GM12878 (cell line): ENCODE measurements at regions not wholly inside any gene's neighbourhood (a gene's known extent, or its start where the extent isn't known, plus 50 kb on each side); places are given as distances from the start of the nearest gene placed in this dataset.

Source experiments
- BCLAF1 ChIP-seq: fragments of 450-650 bp; IDR thresholded peaks from 2 replicates; pipeline ENCODE4 v1.6.1; 2017; ENCODE audit warnings: antibody characterized with exemption, mild to moderate bottlenecking, moderate library complexity
- HCFC1 ChIP-seq: fragments of 150-350 bp; IDR thresholded peaks from 2 replicates; pipeline ENCODE4 v1.6.1; 2014; ENCODE audit warnings: low read length
- JUNB ChIP-seq: IDR thresholded peaks from 2 replicates; pipeline ENCODE4 v1.6.1; 2016; ENCODE audit warnings: antibody characterized with exemption, mild to moderate bottlenecking
- MEF2A ChIP-seq: IDR thresholded peaks from 2 replicates; pipeline ENCODE4 v1.6.1; 2011; ENCODE audit warnings: low read depth, mild to moderate bottlenecking, low read length, moderate library complexity; ENCODE audit not compliant: insufficient read depth
- NKRF ChIP-seq: fragments of 450-650 bp; conservative IDR thresholded peaks from 2 replicates; pipeline ENCODE4 v1.6.1; 2017; ENCODE audit warnings: mild to moderate bottlenecking, moderate library complexity
- PAX5 ChIP-seq: IDR thresholded peaks from 2 replicates; pipeline ENCODE4 v1.6.1; 2011; ENCODE audit warnings: low read depth, low read length, borderline replicate concordance
- RAD21 ChIP-seq: IDR thresholded peaks from 2 replicates; pipeline ENCODE4 v1.6.1; 2011; ENCODE audit warnings: mild to moderate bottlenecking, low read depth, low read length, moderate library complexity; ENCODE audit not compliant: insufficient read depth
- RB1 ChIP-seq: fragments of 450-650 bp; formaldehyde crosslinking; IDR thresholded peaks from 2 replicates; pipeline ENCODE4 v1.6.1; 2017; ENCODE audit warnings: mild to moderate bottlenecking, borderline replicate concordance
- STAT3 ChIP-seq: IDR thresholded peaks from 2 replicates; pipeline ENCODE4 v1.6.1; 2011; ENCODE audit warnings: low read depth, low read length, improper control_type of control experiment
- ZNF207 ChIP-seq: fragments of 450-650 bp; IDR thresholded peaks from 2 replicates; pipeline ENCODE4 v1.6.1; 2014; ENCODE audit warnings: antibody characterized with exemption, mild to moderate bottlenecking, borderline replicate concordance
- ZNF274 ChIP-seq: IDR thresholded peaks from one replicate; pipeline ENCODE4 v1.8.0; 2011; ENCODE audit not compliant: insufficient read length, insufficient read depth
- TF ChIP-seq, protein P1 (sequence below): fragments of 450-650 bp; IDR thresholded peaks from 2 replicates; pipeline ENCODE4 v1.6.1; 2016; ENCODE audit warnings: mild to moderate bottlenecking

DNA sequence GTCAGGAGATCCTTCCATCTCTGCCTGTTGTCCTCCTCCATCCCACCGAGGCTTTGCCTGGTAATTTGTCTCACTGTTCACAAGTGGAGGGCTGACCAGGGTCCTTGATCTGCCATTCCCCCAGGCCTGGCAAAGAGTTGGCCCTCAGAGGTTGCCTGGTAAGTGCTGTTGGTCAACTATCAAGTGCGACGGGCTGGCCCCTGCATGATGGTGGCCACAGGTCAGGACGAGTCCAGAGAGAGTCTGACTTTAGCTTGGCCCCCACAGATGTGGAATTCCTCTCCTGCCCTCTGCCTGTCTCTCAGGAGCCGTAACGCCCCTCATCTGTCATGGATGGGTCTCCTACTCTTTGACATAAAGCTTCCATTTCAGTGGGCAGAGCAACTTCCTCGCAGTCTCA is 97.3 kb upstream of the SMIM21 start (continued):
- TF ChIP-seq BCLAF1 (no peak), MEF2A (no peak), PAX5 (no peak), JUNB (no peak), RB1 (no peak), HCFC1 (no peak), NKRF (no peak), ZNF207 (no peak), RAD21 (no peak), STAT3 (no peak), ZNF274 (no peak)
- TF ChIP-seq, protein P1, sequence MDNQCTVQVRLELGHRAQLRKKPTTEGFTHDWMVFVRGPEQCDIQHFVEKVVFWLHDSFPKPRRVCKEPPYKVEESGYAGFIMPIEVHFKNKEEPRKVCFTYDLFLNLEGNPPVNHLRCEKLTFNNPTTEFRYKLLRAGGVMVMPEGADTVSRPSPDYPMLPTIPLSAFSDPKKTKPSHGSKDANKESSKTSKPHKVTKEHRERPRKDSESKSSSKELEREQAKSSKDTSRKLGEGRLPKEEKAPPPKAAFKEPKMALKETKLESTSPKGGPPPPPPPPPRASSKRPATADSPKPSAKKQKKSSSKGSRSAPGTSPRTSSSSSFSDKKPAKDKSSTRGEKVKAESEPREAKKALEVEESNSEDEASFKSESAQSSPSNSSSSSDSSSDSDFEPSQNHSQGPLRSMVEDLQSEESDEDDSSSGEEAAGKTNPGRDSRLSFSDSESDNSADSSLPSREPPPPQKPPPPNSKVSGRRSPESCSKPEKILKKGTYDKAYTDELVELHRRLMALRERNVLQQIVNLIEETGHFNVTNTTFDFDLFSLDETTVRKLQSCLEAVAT = no peak
